Renal cortical epithelial cell (primary cell): ENCODE measurements at regions not wholly inside any gene's neighbourhood (a gene's known extent, or its start where the extent isn't known, plus 50 kb on each side); places are given as distances from the start of the nearest gene placed in this dataset.
"Not testable (repeated sequence)": the region's sequence is repeated elsewhere in the genome, so short reads cannot be mapped to it uniquely, and the experiment has no call there.

ENCODE experiments used
- DNase-seq: peaks from one replicate; pipeline ENCODE4 v3.0.0-alpha.2; 2011; ENCODE audit warnings: low read depth

GRCh38 chr14:57061009-57061711, 207.5 kb downstream of the EXOC5 start:
- DNase-seq: no peak

DNA sequence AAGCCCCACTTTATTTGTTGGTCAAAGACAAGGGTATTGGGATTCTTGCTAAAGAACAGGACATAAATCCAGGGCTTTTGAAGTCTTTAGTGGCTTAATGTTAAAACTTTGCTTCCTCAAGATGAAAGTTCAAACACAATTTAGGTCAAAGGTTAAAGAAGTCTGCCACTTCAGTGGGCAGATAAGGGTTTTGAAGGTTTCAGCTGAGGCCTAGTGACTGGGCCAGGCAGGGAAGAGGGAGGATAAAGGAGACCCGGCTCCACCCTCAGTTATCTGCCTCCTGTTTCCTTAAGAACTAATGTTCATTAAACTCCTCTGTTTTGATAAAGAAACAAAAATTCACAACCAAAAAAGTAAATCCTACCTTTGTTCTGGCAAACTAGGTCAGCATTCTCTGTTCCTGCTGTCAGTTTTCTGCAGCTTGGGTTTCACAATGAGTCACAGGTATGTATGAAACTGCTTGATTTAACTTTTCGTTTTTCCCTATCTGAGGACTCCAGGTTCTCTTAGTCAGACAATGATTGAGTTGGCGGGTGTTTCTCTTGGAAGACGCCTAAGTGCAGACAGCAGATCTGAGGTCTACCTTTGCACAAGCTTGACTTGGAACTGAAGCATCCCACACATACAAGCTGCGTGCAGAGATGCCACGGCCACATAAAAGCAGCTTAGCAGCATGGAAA, 208.3 kb downstream of the EXOC5 start:
- DNase-seq: peak; percentile 31

GRCh38 chr14:57058319-57058718, 210.4 kb downstream of the EXOC5 start:
- DNase-seq: no peak

DNA sequence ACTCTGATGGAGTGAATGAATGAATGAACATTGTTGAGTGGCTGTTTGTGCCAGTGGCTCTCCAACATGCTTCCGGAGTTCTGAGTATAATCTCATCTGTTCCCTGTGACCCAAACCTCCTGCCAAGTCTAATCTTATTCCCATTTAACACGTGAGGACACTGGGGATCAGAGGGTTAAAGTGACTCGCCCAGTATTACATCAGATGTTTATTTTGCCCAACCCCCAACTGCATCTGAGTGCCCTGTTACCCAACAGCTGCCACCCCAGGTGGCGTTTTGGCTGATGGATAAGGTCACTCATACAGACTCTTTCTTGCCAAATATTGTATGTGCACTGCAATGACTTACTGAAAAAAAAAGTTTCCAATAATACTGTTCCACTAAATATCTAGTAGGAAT, 210.9 kb downstream of the EXOC5 start:
- no peak for DNase-seq

GRCh38 chr14:57056522-57056921, 212.2 kb downstream of the EXOC5 start:
- DNase-seq: not testable (repeated sequence)

DNA sequence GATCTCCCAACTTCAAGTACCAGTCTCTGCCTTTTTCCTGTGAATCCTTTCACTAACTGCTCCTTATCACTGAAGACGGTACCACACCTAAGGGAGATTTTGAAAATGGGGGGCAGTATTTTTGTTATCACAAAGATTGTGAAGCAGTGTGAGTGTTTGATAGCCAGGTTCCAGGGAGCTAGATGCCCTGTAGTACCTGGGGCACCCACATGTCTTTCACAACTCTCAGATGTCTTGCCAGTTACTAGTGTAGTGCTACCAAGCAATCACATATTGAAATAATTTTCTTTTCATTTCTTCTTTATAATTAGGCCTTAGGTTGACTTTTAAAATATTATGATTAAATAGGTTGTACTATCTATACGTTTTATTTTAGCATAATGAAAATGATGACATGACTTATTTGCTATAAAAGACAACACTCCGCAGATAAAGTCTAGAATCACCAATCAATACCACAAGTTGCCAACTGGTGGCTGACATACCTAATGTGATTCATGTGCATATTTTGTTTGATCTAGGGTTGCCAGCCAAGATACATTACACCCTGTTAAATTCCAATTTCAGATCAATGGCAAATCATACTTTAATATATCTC, 215.9 kb downstream of the EXOC5 start:
- no peak for DNase-seq

DNA sequence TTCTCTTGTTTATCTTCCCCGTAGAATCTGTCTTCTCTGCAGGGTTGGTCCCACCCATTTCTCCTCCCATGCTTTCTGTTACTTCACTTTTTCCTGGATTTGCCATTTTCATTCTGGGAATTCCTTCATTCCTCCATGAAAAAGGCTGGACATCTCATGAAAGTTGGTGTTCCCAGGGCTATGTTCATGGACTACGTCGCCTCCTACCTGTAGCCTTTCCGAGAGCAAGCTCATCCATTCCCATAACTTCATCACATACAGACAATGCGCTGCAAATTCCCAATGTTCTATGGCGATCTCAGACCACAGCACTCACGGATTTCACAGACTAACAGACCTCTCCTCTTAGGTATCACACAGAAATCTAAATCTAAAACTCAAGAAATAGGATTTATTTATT, 217.1 kb downstream of the EXOC5 start:
- DNase-seq: no peak

- DNase-seq: no peak
Measured at GRCh38 chr14:57049848-57050247, 218.9 kb downstream of the EXOC5 start.

- DNase-seq: no peak
Measured at GRCh38 chr14:57046175-57046574, 222.5 kb downstream of the EXOC5 start.

- not testable (repeated sequence) for DNase-seq
Measured at GRCh38 chr14:57044101-57044973, 224.4 kb downstream of the EXOC5 start.

GRCh38 chr14:57038689-57039088, 228.4 kb upstream of the OTX2 start:
- DNase-seq: no peak

DNA sequence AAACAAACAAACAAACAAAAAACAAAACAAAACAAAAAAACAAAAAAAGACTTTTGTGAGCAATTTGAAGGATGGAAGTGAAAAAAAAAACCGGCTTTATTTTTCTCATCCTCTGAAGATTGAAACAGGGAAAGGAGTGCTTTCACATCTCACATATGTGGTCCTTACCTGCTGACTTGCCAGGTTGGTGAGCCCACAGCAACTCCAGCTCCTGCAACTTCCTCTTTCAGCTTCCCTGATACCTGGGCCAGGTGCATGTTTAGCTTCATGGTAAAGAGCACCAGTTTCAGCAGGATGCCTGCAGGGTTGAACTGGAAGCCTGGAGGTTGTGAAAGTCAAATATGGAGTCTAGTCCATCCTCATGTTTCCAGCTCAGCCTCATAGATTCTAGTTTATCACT, 221.2 kb upstream of the OTX2 start:
- DNase-seq: no peak

- no peak for DNase-seq
Measured at GRCh38 chr14:57029620-57030253, 219.5 kb upstream of the OTX2 start.

DNA sequence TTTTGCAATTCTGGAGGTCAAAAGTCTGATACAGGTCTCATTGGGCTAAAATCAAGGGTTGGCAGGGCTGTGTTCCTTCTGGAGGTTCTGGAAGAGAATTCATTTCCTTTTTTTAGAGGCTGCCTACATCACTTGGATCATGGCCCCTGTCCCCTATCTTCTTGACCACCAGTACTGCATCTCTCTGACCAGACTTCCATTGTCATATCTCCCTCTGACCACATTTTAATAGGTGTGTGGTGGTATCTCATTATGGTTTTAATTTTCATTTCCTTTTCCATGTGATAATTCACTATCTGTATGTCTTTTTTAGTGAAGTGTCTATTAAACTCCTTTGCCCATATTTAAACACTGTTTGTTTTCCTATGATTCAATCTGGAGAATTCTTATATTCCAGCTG, 215.2 kb upstream of the OTX2 start:
- DNase-seq: no peak

GRCh38 chr14:57022608-57023007, 212.3 kb upstream of the OTX2 start:
- DNase-seq: no peak

GRCh38 chr14:57018065-57018464, 207.8 kb upstream of the OTX2 start:
- DNase-seq: no peak

- no peak for DNase-seq
Measured at GRCh38 chr14:57013987-57014386, 203.7 kb upstream of the OTX2 start.

GRCh38 chr14:57009585-57010515, 199.6 kb upstream of the OTX2 start:
- no peak for DNase-seq

DNA sequence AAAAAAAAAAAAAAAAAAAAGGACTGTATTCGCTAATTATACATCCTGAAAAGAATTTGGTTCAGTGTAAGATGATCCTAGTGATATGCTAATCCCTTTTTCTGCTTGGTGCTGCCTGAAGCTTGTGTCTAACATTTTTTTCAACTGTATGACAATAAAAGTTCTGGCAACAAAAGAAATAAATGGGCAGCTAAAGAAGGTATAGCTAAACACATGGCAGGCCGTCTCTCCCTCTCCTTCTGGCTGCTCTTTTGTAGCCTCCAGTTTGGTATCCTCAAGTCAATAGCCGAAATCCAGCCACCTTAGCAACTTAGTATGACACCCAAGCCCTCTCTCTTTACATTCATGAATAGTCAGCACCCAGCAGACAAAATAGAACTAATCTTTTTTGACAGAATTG, 198.3 kb upstream of the OTX2 start:
- no peak for DNase-seq

GRCh38 chr14:56998728-56999127, 188.4 kb upstream of the OTX2 start:
- DNase-seq: no peak
